Calu3 (cell line): ENCODE measurements at regions not wholly inside any gene's neighbourhood (a gene's known extent, or its start where the extent isn't known, plus 50 kb on each side); places are given as distances from the start of the nearest gene placed in this dataset.
"Not testable (repeated sequence)": the region's sequence is repeated elsewhere in the genome, so short reads cannot be mapped to it uniquely, and the experiment has no call there.

Source experiments
- BruUV-seq: library from RNA; stranded (reverse); fragments of 400-500 nt; replicated peaks from 2 replicates; lab custom pipeline; 2021; lab: Mats Ljungman, UMichigan
- CTCF ChIA-PET: fragments of 300-600 bp; sonication (Branson Sonifier 250); formaldehyde crosslinking; loops from one replicate; lab custom pipeline; 2022; ENCODE audit warnings: antibody characterized with exemption; lab: Charles Lee
- DNase-seq: peaks from one replicate; pipeline ENCODE4 v3.0.0; 2022
- H3K27ac Mint-ChIP-seq: one replicate; pipeline ENCODE4 v1.8.0; 2022; ENCODE audit warnings: mixed read lengths; ENCODE audit not compliant: unreplicated experiment
- H3K27me3 Mint-ChIP-seq: one replicate; pipeline ENCODE4 v1.8.0; 2022; ENCODE audit warnings: mixed read lengths; ENCODE audit not compliant: unreplicated experiment
- H3K36me3 Mint-ChIP-seq: one replicate; pipeline ENCODE4 v1.8.0; 2022; ENCODE audit warnings: mild to moderate bottlenecking, moderate library complexity, mixed read lengths; ENCODE audit not compliant: insufficient read depth, unreplicated experiment
- H3K4me1 Mint-ChIP-seq: one replicate; pipeline ENCODE4 v1.8.0; 2022; ENCODE audit warnings: mild to moderate bottlenecking, low read depth, mixed read lengths; ENCODE audit not compliant: unreplicated experiment
- H3K4me3 Mint-ChIP-seq: one replicate; pipeline ENCODE4 v1.8.0; 2022; ENCODE audit warnings: mild to moderate bottlenecking, low read depth, moderate library complexity, mixed read lengths; ENCODE audit not compliant: unreplicated experiment
- H3K9me3 Mint-ChIP-seq: one replicate; pipeline ENCODE4 v1.8.0; 2022; ENCODE audit warnings: low read depth, mixed read lengths; ENCODE audit not compliant: unreplicated experiment
- CTCF ChIP-seq: fragments of 200-600 bp; IDR thresholded peaks from one replicate; pipeline ENCODE4 v1.8.0; 2022; ENCODE audit warnings: antibody characterized with exemption; ENCODE audit not compliant: unreplicated experiment
- intact Hi-C: fragments of 100-400 bp; cut with micrococcal nuclease; formaldehyde crosslinking; loops from one replicate; pipeline ENCODE4 v1.10.0; 2022; ENCODE audit not compliant: unreplicated experiment

- CTCF ChIA-PET: no interaction called here
- Mint-ChIP-seq H3K4me3 (no peak overlapping the region), H3K27me3 (no peaks in the 10 kb centered on the region), H3K36me3 (no peaks in the 10 kb centered on the region), H3K9me3 (peaks cover 10% of the 10 kb centered on the region), H3K4me1 (no peaks in the 10 kb centered on the region), H3K27ac (no peak overlapping the region)
- no peak for TF ChIP-seq CTCF
- intact Hi-C loops: no loop called here
- no peak for DNase-seq
- no TSS peak for BruUV-seq
Observed at GRCh38 chr14:43285575-43285974, 1221.5 kb downstream of the FSCB start.

GRCh38 chr14:43260056-43260455 is 1247.0 kb downstream of the FSCB start:
- intact Hi-C loops: no loop called here
- no peak for TF ChIP-seq CTCF
- Mint-ChIP-seq H3K27me3 (no peaks in the 10 kb centered on the region), H3K4me1 (no peaks in the 10 kb centered on the region), H3K4me3 (no peak overlapping the region), H3K27ac (no peak overlapping the region), H3K36me3 (no peaks in the 10 kb centered on the region), H3K9me3 (peaks cover 6% of the 10 kb centered on the region)
- DNase-seq: no peak
- no TSS peak for BruUV-seq
- CTCF ChIA-PET: no interaction called here

GRCh38 chr14:43258396-43258795 is 1248.7 kb downstream of the FSCB start:
- H3K27me3 Mint-ChIP-seq: no peaks in the 10 kb centered on the region
- CTCF ChIA-PET: no interaction called here
- BruUV-seq: no TSS peak
- no peak overlapping the region for H3K27ac Mint-ChIP-seq
- H3K36me3 Mint-ChIP-seq: no peaks in the 10 kb centered on the region
- peaks cover 9% of the 10 kb centered on the region for H3K9me3 Mint-ChIP-seq
- DNase-seq: no peak
- no peak overlapping the region for H3K4me3 Mint-ChIP-seq
- no peak for TF ChIP-seq CTCF
- no peaks in the 10 kb centered on the region for H3K4me1 Mint-ChIP-seq
- intact Hi-C loops: no loop called here

GRCh38 chr14:43256996-43257395 is 1250.1 kb downstream of the FSCB start:
- H3K4me3 Mint-ChIP-seq, H3K4me1 Mint-ChIP-seq, H3K36me3 Mint-ChIP-seq, BruUV-seq, intact Hi-C loops, DNase-seq, H3K27ac Mint-ChIP-seq, CTCF ChIA-PET, H3K27me3 Mint-ChIP-seq, H3K9me3 Mint-ChIP-seq: not testable (repeated sequence)

GRCh38 chr14:43252866-43253265 is 1254.2 kb downstream of the FSCB start:
- no peak for TF ChIP-seq CTCF
- CTCF ChIA-PET: no interaction called here
- intact Hi-C loops: no loop called here
- Mint-ChIP-seq H3K27me3 (no peaks in the 10 kb centered on the region), H3K27ac (no peak overlapping the region), H3K36me3 (no peaks in the 10 kb centered on the region), H3K9me3 (peaks cover 9% of the 10 kb centered on the region), H3K4me1 (no peaks in the 10 kb centered on the region), H3K4me3 (no peak overlapping the region)
- BruUV-seq: no TSS peak
- DNase-seq: no peak
